ENCODE measurements at regions not wholly inside any gene's neighbourhood (a gene's known extent, or its start where the extent isn't known, plus 50 kb on each side); places are given as distances from the start of the nearest gene placed in this dataset.
A peak's percentile ranks its signal among the peaks of the same experiment; 100 is the strongest.

- no peak overlapping the region for H3K4me3 ChIP-seq (replicated peaks in 1 of 3; ENCODE audit: insufficient read depth in 1 of 3, low read depth in 1 of 3, low read length in 3 of 3)
- no peak overlapping the region for H3K4me2 ChIP-seq (ENCODE audit: insufficient read depth, low read length)
- no peaks in the 10 kb centered on the region for H3K9me1 ChIP-seq (replicated peaks; ENCODE audit: control insufficient read depth, extremely low read depth, insufficient read depth, low read length)
- FAIRE-seq (no peak), DNase-seq (ENCODE audit: low read depth, low spot score) (no peak)
- H3K27ac ChIP-seq (ENCODE audit: insufficient read depth, low read depth, low read length): no peak overlapping the region
- H4K20me1 ChIP-seq (replicated peaks; ENCODE audit: control insufficient read depth, extremely low read depth, insufficient read depth, low read length): no peaks in the 10 kb centered on the region
- H3K79me2 ChIP-seq (ENCODE audit: control insufficient read depth, insufficient read depth, low read length): no peaks in the 10 kb centered on the region
- H3K36me3 ChIP-seq (ENCODE audit: control insufficient read depth in 2 of 2, extremely low read depth in 1 of 2, insufficient read depth in 2 of 2, low read length in 2 of 2): no peaks in the 10 kb centered on the region
- no peak overlapping the region for H2AFZ ChIP-seq (ENCODE audit: low read depth, low read length)
- no peaks in the 10 kb centered on the region for H3K27me3 ChIP-seq (ENCODE audit: control insufficient read depth in 2 of 2, insufficient read depth in 2 of 2, low read length in 2 of 2)
- TF ChIP-seq POLR2A (IDR thresholded peaks at IDR 0.05; ENCODE audit: low read depth, low read length): no peak
- no peak for TF ChIP-seq EZH2 (IDR thresholded peaks at IDR 0.05; ENCODE audit: borderline replicate concordance, low read depth, low read length, severe bottlenecking)
- no peak overlapping the region for H3K9ac ChIP-seq (replicated peaks; ENCODE audit: extremely low read depth, insufficient read depth, low read length)
- ChIA-PET CTCF (interaction anchor here (0.9 kb wide), 1 partner anchor 264 kb away, joined by 3 read pairs; no protein-coding TSS in a partner anchor), POLR2A (no interaction called here)
- dilution Hi-C loops (cut with MboI; ENCODE audit: extremely low pct_ligation_motif_present, low sequenced_read_pairs) (no loop called here), intact Hi-C loops (cut with micrococcal nuclease) (no loop called here)
- H3K9me3 ChIP-seq (replicated peaks; ENCODE audit: control insufficient read depth, insufficient read depth, low read length): no peaks in the 10 kb centered on the region
- no TSS peak for BruUV-seq (replicated peaks)
- H3K4me1 ChIP-seq (ENCODE audit: control insufficient read depth, extremely low read depth, insufficient read depth, low read length): no peaks in the 10 kb centered on the region
Measured at GRCh38 chr1:163558162-163558561, 236.4 kb downstream of the NUF2 start.

- Histone ChIP-seq H3K9ac (replicated peaks; ENCODE audit: extremely low read depth, insufficient read depth, low read length) (no peak overlapping the region), H2AFZ (ENCODE audit: low read depth, low read length) (no peak overlapping the region), H3K9me1 (replicated peaks; ENCODE audit: control insufficient read depth, extremely low read depth, insufficient read depth, low read length) (no peaks in the 10 kb centered on the region), H3K27ac (ENCODE audit: insufficient read depth, low read depth, low read length) (no peak overlapping the region), H3K79me2 (ENCODE audit: control insufficient read depth, insufficient read depth, low read length) (no peaks in the 10 kb centered on the region), H3K36me3 (ENCODE audit: control insufficient read depth in 2 of 2, extremely low read depth in 1 of 2, insufficient read depth in 2 of 2, low read length in 2 of 2) (no peaks in the 10 kb centered on the region), H3K4me1 (ENCODE audit: control insufficient read depth, extremely low read depth, insufficient read depth, low read length) (no peaks in the 10 kb centered on the region), H3K4me2 (ENCODE audit: insufficient read depth, low read length) (no peak overlapping the region), H4K20me1 (replicated peaks; ENCODE audit: control insufficient read depth, extremely low read depth, insufficient read depth, low read length) (no peaks in the 10 kb centered on the region), H3K4me3 (replicated peaks in 1 of 3; ENCODE audit: insufficient read depth in 1 of 3, low read depth in 1 of 3, low read length in 3 of 3) (no peak overlapping the region), H3K9me3 (replicated peaks; ENCODE audit: control insufficient read depth, insufficient read depth, low read length) (no peaks in the 10 kb centered on the region), H3K27me3 (ENCODE audit: control insufficient read depth in 2 of 2, insufficient read depth in 2 of 2, low read length in 2 of 2) (no peaks in the 10 kb centered on the region)
- DNase-seq (ENCODE audit: low read depth, low spot score) (peak; percentile 27), FAIRE-seq (no peak)
- intact Hi-C loops (cut with micrococcal nuclease): loop anchor here (2.0 kb wide), 1 partner anchor 1225 kb away; no protein-coding TSS in a partner anchor
- ChIA-PET POLR2A (no interaction called here), CTCF (interaction anchor here (0.7 to 2.8 kb wide), 8 partner anchors 9 to 1511 kb away, joined by 3 to 14 read pairs (median 8); no protein-coding TSS in a partner anchor)
- BruUV-seq (replicated peaks): no TSS peak
- dilution Hi-C loops (cut with MboI; ENCODE audit: extremely low pct_ligation_motif_present, low sequenced_read_pairs): no loop called here
- TF ChIP-seq JUN (IDR thresholded peaks at IDR 0.05; ENCODE audit: borderline replicate concordance, insufficient read depth, insufficient read length, low read depth) (no peak), CTCF (IDR thresholded peaks at IDR 0.05; ENCODE audit: extremely low read depth in 1 of 2, insufficient read depth in 1 of 2, low read depth in 1 of 2, low read length in 2 of 2) (peak; percentile 17 to 18)
Measured at GRCh38 chr1:163561580-163562295, 240.0 kb downstream of the NUF2 start.
